Astrocyte of the spinal cord (primary cell): ENCODE measurements at regions not wholly inside any gene's neighbourhood (a gene's known extent, or its start where the extent isn't known, plus 50 kb on each side); places are given as distances from the start of the nearest gene placed in this dataset.

Source experiments
- DNase-seq: peaks from one replicate; pipeline ENCODE4 v3.0.0; 2011; ENCODE audit warnings: low read depth, low spot score
- H3K4me3 ChIP-seq: 2 replicates; pipeline ENCODE4 v1.5.1; 2011; ENCODE audit warnings: low read depth, mild to moderate bottlenecking, low read length, moderate library complexity
- CTCF ChIP-seq: IDR thresholded peaks from 2 replicates; pipeline ENCODE4 v1.5.1; 2012; ENCODE audit warnings: low read depth, mild to moderate bottlenecking, low read length, inconsistent platforms
- in situ Hi-C: cut with HindIII; loops from 2 replicates; pipeline ENCODE4 v1.10.0; 2017; ENCODE audit warnings: low sequenced_read_pairs

GRCh38 chr6:164066766-164067165, 652.2 kb downstream of the QKI start:
- in situ Hi-C loops: no loop called here
- no peak overlapping the region for H3K4me3 ChIP-seq
- DNase-seq: no peak
- no peak for TF ChIP-seq CTCF

GRCh38 chr6:164066335-164066734, 651.8 kb downstream of the QKI start:
- no peak for TF ChIP-seq CTCF
- no peak for DNase-seq
- in situ Hi-C loops: no loop called here
- no peak overlapping the region for H3K4me3 ChIP-seq

GRCh38 chr6:164063346-164063745, 648.8 kb downstream of the QKI start:
- no peak overlapping the region for H3K4me3 ChIP-seq
- in situ Hi-C loops: no loop called here
- no peak for DNase-seq
- no peak for TF ChIP-seq CTCF

GRCh38 chr6:164062872-164063271, 648.4 kb downstream of the QKI start:
- in situ Hi-C loops: no loop called here
- TF ChIP-seq CTCF: no peak
- DNase-seq: no peak
- H3K4me3 ChIP-seq: no peak overlapping the region

- H3K4me3 ChIP-seq: no peak overlapping the region
- TF ChIP-seq CTCF: no peak
- no peak for DNase-seq
- in situ Hi-C loops: no loop called here
These were observed 643.4 kb downstream of the QKI start for GRCh38 chr6:164057876-164058275.

GRCh38 chr6:164051427-164051826, 636.9 kb downstream of the QKI start:
- H3K4me3 ChIP-seq: no peak overlapping the region
- in situ Hi-C loops: no loop called here
- DNase-seq: no peak
- TF ChIP-seq CTCF: no peak

GRCh38 chr6:164049517-164049988, 635.0 kb downstream of the QKI start:
- no peak for DNase-seq
- in situ Hi-C loops: no loop called here
- TF ChIP-seq CTCF: no peak
- no peak overlapping the region for H3K4me3 ChIP-seq
